GM21515 (cell line): ENCODE measurements at regions not wholly inside any gene's neighbourhood (a gene's known extent, or its start where the extent isn't known, plus 50 kb on each side); places are given as distances from the start of the nearest gene placed in this dataset.

Experiments used
- ATAC-seq: cut with Tn5 transposase; IDR thresholded peaks from one replicate; pipeline ENCODE4 v1.9.1; 2021; ENCODE audit not compliant: unreplicated experiment

GRCh38 chr9:121550041-121550440 lies 50.4 kb upstream of the GGTA1 start:
- ATAC-seq: no peak

DNA sequence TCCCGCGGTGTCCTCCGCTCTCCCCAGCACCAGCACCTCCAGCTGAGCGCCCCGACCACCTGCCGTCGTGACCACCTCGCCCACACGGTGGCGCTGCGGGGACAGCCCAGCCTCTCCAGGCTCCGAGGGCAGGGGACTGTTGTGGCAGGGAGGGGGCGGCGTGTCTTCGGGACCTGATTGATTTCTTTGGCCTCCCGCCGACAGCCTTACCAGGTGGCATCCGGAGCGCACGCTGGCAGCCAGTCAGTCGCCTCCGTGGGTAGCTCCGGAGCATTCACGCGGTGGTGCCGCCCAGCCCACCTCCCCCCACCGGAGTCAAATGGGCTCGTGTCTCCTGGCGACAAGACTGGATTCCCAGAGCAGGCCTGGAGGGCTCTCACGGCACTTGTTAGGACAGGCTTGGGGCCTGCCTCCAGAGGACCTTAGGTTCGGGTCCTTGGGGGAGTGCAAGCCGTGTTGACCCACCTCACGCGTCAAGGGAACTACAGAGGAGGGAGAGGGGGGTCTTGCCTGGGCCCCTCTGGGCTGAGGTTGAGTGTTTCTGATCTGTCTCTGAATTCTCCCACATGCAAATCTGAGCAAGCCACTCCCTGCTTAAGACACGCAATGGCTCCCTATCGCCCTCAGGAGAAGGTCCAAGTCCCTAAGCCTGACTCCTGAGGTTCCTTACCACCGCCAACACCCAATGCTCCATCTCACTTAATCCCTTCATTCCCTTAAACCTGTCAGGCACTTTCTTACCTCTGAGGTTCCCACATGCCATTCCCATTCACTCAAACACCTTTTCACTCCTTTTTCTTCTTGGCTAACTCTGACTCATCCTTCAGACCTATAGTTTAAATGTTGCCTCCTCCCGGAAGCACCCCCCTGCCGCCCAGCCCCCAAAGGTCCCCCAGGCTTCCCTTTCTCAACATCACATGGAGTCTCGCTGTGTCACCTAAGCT lies 51.2 kb upstream of the GGTA1 start:
- peak; percentile 55 for ATAC-seq

DNA sequence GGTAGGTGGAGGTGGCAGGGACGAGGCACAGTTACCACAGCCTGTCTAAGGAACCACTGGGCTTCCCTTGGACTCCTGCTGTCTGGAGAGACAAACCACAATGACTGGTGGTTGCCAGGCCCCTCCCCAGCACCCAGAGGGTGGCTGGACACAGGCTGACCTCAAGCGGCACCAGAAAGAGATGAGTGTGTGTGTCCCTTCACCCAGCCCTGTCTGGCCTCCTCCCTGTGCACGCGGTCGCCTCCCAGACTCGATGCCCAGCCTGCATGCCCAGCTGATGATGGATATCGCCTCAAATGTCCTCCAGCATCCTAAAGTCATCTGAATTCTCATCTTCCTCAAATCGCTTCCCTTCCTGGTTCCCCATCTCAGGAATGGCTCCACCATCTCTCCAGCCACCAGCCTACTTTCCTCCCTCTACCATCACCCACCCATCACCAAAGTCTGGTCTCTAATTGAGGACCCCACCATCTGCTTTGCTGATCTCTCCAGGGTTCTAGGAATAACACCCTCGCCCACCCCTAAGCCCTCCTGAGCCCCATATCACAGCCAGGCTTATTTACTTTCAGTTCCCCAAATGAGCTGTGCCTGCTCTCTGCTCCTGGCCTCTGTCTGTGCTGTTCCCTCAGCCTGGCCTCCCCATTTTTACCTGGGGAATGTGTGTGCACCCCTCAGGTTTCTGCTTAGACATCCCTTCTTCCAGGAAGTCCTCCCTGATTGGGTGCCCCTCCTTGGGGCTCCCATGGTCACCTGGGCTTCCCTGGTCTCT lies 52.5 kb upstream of the GGTA1 start:
- no peak for ATAC-seq

DNA sequence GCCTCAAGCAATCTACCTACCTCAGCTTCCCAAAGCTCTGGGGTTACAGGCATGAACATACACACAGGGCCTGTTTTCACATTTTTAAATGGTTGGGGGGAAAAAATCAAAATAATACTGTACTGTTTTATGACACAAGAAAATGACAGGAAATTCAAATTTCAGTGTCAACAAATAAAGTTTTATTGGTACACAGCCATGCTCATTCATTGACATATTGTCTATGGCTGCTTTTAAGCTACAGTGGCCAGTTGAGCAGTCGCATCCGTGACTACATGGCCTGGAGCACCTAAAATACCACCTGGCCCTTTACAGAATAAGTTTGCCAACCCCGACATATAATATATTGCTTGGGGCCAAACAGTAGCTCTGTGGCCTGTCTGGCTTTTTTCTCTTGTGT lies 56.4 kb upstream of the GGTA1 start:
- no peak for ATAC-seq

DNA sequence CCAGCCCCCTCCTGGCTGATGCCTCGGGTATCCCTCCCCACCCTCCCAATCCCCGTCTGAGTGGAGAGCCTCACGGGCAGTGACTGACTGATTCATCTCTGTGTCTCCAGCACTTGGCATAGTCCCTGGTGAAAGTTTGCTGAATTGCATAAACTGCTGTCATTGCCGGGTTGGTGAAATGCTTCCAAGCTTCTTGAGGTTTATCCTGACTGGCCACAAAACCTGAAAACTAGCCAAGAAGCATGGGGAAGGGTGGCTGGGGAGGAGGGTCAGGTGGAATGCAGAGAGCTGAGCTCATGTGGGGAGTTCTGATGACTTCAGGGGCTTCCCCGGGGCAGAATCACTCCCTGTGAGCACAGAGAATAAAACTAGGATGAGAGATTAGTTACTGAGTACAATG lies 56.9 kb upstream of the GGTA1 start:
- no peak for ATAC-seq

DNA sequence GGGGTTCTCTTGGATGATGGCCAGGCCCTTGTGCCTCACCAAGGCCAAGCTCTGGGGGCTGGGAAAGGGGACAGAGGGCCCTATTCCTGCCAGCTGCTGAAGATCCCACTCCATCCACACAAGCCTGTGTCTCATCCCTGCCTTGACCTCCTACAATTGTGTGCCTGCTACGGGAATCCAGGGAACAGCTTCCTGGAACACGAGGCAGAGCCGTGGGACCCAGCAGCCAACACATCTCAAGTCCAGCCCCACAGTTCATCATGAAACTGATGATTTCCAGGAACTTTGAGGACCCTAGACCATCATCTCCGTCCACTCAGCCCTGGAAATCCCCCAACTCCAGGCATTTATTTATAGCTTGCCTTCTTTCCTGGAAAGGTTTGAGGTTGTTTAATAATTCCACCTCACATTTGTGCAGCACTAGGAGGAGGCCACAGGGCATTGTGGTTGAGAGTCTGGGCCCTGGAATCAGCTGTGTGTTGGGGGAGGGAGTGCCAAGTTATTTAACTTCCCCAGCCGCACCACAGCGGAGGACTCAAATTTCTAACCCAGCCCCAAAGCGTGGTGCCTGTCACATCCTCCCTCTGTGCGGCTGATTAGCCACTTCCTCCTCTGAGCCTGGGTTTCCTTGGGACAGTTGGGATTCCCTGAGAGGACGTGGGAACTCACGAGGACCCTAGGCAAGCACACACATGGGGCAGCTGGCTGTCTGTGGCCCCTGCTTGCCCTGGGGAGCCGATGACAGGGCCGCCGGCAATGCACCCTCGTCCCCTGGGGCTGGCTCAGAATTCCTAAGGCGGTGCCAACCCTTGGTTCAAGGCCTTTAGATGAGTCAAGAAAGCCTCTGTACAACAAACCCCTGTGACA lies 58.2 kb upstream of the GGTA1 start:
- no peak for ATAC-seq

DNA sequence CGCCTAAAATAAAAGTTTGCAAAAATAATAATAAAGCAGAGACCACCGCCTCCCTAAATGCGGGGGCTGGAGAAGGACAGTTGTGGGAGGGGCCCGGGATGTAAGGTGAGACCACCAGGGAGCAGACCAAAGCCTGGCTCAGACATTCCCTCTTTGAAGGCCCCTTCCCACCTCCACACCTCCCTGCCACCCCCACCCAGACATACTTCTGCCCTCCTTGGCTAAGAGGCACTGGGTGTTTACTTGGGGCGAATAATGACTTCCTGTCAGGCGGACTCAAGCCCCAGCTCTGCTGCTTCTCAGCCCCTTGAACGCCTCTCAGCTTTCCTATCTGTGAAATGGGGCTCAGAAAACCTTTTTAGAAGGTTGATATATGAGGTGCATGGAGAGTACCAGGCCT lies 58.8 kb upstream of the GGTA1 start:
- no peak for ATAC-seq

- ATAC-seq: no peak
Measured at GRCh38 chr9:121559183-121559582, 59.5 kb upstream of the GGTA1 start.

GRCh38 chr9:121560921-121561320 lies 61.3 kb upstream of the GGTA1 start:
- no peak for ATAC-seq

GRCh38 chr9:121561385-121562222 lies 62.0 kb upstream of the GGTA1 start:
- ATAC-seq: no peak

GRCh38 chr9:121562301-121562700 lies 62.7 kb upstream of the GGTA1 start:
- no peak for ATAC-seq

DNA sequence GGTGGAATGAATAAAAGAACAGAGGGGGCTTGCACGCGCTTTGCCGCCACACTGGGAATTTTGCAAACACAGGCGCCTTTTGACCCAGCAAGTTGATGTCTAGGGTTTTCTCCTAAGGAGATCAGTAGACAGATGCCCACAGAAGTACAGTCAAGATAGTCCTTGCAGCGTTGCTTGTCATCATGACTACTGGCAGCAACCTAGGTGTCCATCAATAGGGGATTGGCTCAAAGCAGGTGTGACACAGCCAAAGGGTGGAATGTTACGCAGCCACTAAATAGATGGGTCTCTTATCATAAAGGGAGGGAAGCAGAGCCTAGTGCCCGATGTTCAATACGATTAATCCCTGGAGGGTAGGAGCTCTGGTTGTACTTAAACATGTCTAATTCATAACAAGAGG lies 63.8 kb upstream of the GGTA1 start:
- no peak for ATAC-seq

GRCh38 chr9:121563881-121564460 lies 64.3 kb upstream of the GGTA1 start:
- ATAC-seq: no peak

DNA sequence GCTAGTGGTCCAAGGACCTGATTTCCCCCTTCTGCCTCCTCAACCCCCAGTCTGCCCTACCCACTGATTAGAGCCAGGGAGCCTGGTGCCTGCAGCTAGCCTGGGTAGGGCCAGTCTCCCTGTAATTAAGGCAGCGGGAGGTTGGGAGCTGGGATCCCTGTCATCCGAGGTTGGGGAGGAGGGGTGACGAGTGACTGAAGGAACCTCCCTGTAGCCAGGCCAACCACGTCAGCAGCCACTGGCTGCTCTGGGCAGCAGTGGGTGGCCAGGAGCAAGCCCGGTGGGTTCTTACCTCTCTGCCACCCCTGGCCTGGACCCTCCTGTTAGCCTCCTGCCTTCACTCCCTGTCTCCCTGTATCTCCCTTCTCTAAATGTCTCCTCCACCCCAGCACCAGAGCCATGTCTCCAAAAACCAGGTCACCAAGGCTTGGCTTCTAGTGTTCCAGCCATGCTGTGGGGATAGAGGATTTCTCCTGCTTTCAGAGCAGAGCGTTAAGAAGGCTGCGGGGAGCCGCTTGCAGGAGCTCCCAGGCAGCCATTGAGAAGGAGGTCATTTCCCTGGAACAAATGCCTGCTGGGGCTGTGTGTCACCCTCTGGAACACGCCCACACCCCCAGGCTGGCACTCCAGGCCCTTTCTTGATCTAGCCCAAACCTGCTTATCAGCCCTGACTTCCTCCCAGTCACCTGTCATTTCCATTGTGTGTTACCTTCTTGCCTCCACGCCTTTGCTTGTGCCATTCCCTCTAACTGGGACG lies 65.0 kb upstream of the GGTA1 start:
- ATAC-seq: no peak

GRCh38 chr9:121566481-121567465 lies 67.1 kb upstream of the GGTA1 start:
- ATAC-seq: no peak

DNA sequence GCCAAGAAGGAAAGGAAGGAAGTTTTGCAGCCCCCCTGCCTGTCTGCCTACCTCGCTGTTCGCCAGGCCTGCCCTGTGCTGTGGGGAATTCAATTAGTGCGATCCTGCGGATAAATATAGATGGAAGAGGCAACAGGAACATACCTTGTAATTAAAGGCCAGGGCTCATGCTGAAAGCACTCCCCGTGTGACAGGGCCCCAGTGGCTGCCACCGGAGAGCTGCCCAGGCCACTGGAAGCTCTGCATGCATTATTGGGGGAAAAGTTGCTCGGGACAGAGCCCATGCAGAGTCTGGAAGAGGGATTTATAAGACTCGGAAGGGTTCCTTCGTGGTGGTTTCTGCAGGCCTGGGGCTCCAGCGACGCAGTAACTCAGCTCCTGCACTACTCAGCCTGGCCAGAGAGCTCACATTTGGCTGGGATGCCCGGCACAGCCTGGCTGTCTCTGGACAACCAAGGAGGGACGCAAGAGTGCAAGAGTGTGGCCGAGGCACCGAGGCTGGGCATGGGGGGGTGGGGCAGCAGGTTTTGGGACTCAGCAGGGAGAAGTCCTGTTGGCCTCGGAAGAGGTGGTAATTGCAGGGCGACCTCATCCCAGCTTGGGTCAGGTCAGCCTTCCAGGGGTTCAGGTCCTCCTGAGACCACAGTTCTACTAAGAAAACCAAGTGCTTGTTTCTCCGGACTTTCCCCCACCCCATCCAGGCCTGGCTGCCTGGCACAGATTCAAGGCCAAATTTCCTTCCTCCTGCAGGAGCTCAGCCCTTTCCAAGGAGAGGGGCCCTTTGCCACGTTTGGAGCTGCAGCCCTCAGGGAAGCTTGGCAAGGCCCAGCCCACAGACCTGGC lies 68.1 kb upstream of the GGTA1 start:
- no peak for ATAC-seq
